ENCODE measurements at regions not wholly inside any gene's neighbourhood (a gene's known extent, or its start where the extent isn't known, plus 50 kb on each side); places are given as distances from the start of the nearest gene placed in this dataset.

- WGBS, 3 donors: 73 to 83% (median 74%) methylated on average over 3 of the region's 3 CpGs
- H3K27ac ChIP-seq (ENCODE audit: low read depth in 1 of 3, low read length in 2 of 3): no peak overlapping the region
- H3K4me3 ChIP-seq (ENCODE audit: low read depth in 1 of 3, low read length in 3 of 3): no peak overlapping the region
- no peaks in the 10 kb centered on the region for H3K4me1 ChIP-seq (ENCODE audit: control insufficient read depth in 3 of 3, insufficient read depth in 2 of 3, low read depth in 1 of 3, low read length in 2 of 3)
- no peak for FAIRE-seq
- DNase-seq: no peak
- no peaks in the 10 kb centered on the region for H3K9me3 ChIP-seq (ENCODE audit: control insufficient read depth in 2 of 2, insufficient read depth in 1 of 2, low read depth in 1 of 2, low read length in 1 of 2)
- no peaks in the 10 kb centered on the region for H3K36me3 ChIP-seq (ENCODE audit: control insufficient read depth in 3 of 3, insufficient read depth in 2 of 3, low read depth in 1 of 3, low read length in 3 of 3)
- no peaks in the 10 kb centered on the region for H3K27me3 ChIP-seq (ENCODE audit: control insufficient read depth in 3 of 3, insufficient read depth in 3 of 3, low read length in 3 of 3)
Measured at GRCh38 chr1:106524631-106525030, 531.8 kb upstream of the PRMT6 start.

GRCh38 chr1:106526650-106527049 lies 529.8 kb upstream of the PRMT6 start:
- Histone ChIP-seq H3K9me3 (ENCODE audit: control insufficient read depth in 2 of 2, insufficient read depth in 1 of 2, low read depth in 1 of 2, low read length in 1 of 2) (no peaks in the 10 kb centered on the region), H3K36me3 (ENCODE audit: control insufficient read depth in 3 of 3, insufficient read depth in 2 of 3, low read depth in 1 of 3, low read length in 3 of 3) (no peaks in the 10 kb centered on the region), H3K27me3 (ENCODE audit: control insufficient read depth in 3 of 3, insufficient read depth in 3 of 3, low read length in 3 of 3) (no peaks in the 10 kb centered on the region), H3K4me3 (ENCODE audit: low read depth in 1 of 3, low read length in 3 of 3) (no peak overlapping the region), H3K4me1 (ENCODE audit: control insufficient read depth in 3 of 3, insufficient read depth in 2 of 3, low read depth in 1 of 3, low read length in 2 of 3) (no peaks in the 10 kb centered on the region), H3K27ac (ENCODE audit: low read depth in 1 of 3, low read length in 2 of 3) (no peak overlapping the region)
- WGBS, 3 donors: 56 to 65% (median 63%) methylated on average over 2 of the region's 2 CpGs
- no peak for DNase-seq
- FAIRE-seq: no peak

GRCh38 chr1:106534612-106535011 lies 521.9 kb upstream of the PRMT6 start:
- DNase-seq (no peak), FAIRE-seq (no peak)
- no peaks in the 10 kb centered on the region for H3K4me1 ChIP-seq (ENCODE audit: control insufficient read depth in 3 of 3, insufficient read depth in 2 of 3, low read depth in 1 of 3, low read length in 2 of 3)
- 39 to 59% (median 49%) methylated on average over 2 of the region's 2 CpGs for WGBS, 3 donors
- H3K36me3 ChIP-seq (ENCODE audit: control insufficient read depth in 3 of 3, insufficient read depth in 2 of 3, low read depth in 1 of 3, low read length in 3 of 3): no peaks in the 10 kb centered on the region
- peaks cover 0 to 5% of the 10 kb centered on the region in 2 donors for H3K9me3 ChIP-seq (ENCODE audit: control insufficient read depth in 2 of 2, insufficient read depth in 1 of 2, low read depth in 1 of 2, low read length in 1 of 2)
- no peak overlapping the region for H3K4me3 ChIP-seq (ENCODE audit: low read depth in 1 of 3, low read length in 3 of 3)
- no peak overlapping the region for H3K27ac ChIP-seq (ENCODE audit: low read depth in 1 of 3, low read length in 2 of 3)
- no peaks in the 10 kb centered on the region for H3K27me3 ChIP-seq (ENCODE audit: control insufficient read depth in 3 of 3, insufficient read depth in 3 of 3, low read length in 3 of 3)

- Histone ChIP-seq H3K36me3 (ENCODE audit: control insufficient read depth in 3 of 3, insufficient read depth in 2 of 3, low read depth in 1 of 3, low read length in 3 of 3) (no peaks in the 10 kb centered on the region), H3K4me1 (ENCODE audit: control insufficient read depth in 3 of 3, insufficient read depth in 2 of 3, low read depth in 1 of 3, low read length in 2 of 3) (no peaks in the 10 kb centered on the region), H3K27me3 (ENCODE audit: control insufficient read depth in 3 of 3, insufficient read depth in 3 of 3, low read length in 3 of 3) (no peaks in the 10 kb centered on the region), H3K4me3 (ENCODE audit: low read depth in 1 of 3, low read length in 3 of 3) (no peak overlapping the region), H3K9me3 (ENCODE audit: control insufficient read depth in 2 of 2, insufficient read depth in 1 of 2, low read depth in 1 of 2, low read length in 1 of 2) (peaks cover 0 to 5% of the 10 kb centered on the region in 2 donors), H3K27ac (ENCODE audit: low read depth in 1 of 3, low read length in 2 of 3) (no peak overlapping the region)
- FAIRE-seq (no peak), DNase-seq (no peak)
Measured at GRCh38 chr1:106536741-106537140, 519.7 kb upstream of the PRMT6 start.

- FAIRE-seq (no peak), DNase-seq (no peak)
- peaks cover 0 to 6% of the 10 kb centered on the region in 2 donors for H3K9me3 ChIP-seq (ENCODE audit: control insufficient read depth in 2 of 2, insufficient read depth in 1 of 2, low read depth in 1 of 2, low read length in 1 of 2)
- WGBS, 3 donors: 65 to 85% (median 77%) methylated on average over 1 of the region's 1 CpG
- no peaks in the 10 kb centered on the region for H3K27me3 ChIP-seq (ENCODE audit: control insufficient read depth in 3 of 3, insufficient read depth in 3 of 3, low read length in 3 of 3)
- H3K4me3 ChIP-seq (ENCODE audit: low read depth in 1 of 3, low read length in 3 of 3): no peak overlapping the region
- no peak overlapping the region for H3K27ac ChIP-seq (ENCODE audit: low read depth in 1 of 3, low read length in 2 of 3)
- H3K4me1 ChIP-seq (ENCODE audit: control insufficient read depth in 3 of 3, insufficient read depth in 2 of 3, low read depth in 1 of 3, low read length in 2 of 3): no peaks in the 10 kb centered on the region
- no peaks in the 10 kb centered on the region for H3K36me3 ChIP-seq (ENCODE audit: control insufficient read depth in 3 of 3, insufficient read depth in 2 of 3, low read depth in 1 of 3, low read length in 3 of 3)
Measured at GRCh38 chr1:106548726-106549125, 507.7 kb upstream of the PRMT6 start.

GRCh38 chr1:106554294-106554693 lies 502.2 kb upstream of the PRMT6 start:
- no peak overlapping the region for H3K27ac ChIP-seq (ENCODE audit: low read depth in 1 of 3, low read length in 2 of 3)
- no peak overlapping the region for H3K4me3 ChIP-seq (ENCODE audit: low read depth in 1 of 3, low read length in 3 of 3)
- DNase-seq: no peak
- H3K4me1 ChIP-seq (ENCODE audit: control insufficient read depth in 3 of 3, insufficient read depth in 2 of 3, low read depth in 1 of 3, low read length in 2 of 3): no peaks in the 10 kb centered on the region
- no peak for FAIRE-seq
- H3K27me3 ChIP-seq (ENCODE audit: control insufficient read depth in 3 of 3, insufficient read depth in 3 of 3, low read length in 3 of 3): no peaks in the 10 kb centered on the region
- H3K36me3 ChIP-seq (ENCODE audit: control insufficient read depth in 3 of 3, insufficient read depth in 2 of 3, low read depth in 1 of 3, low read length in 3 of 3): no peaks in the 10 kb centered on the region
- peaks cover 0 to 11% of the 10 kb centered on the region in 2 donors for H3K9me3 ChIP-seq (ENCODE audit: control insufficient read depth in 2 of 2, insufficient read depth in 1 of 2, low read depth in 1 of 2, low read length in 1 of 2)

- 63 to 85% (median 76%) methylated on average over 1 of the region's 1 CpG for WGBS, 3 donors
- H3K4me1 ChIP-seq (ENCODE audit: control insufficient read depth in 3 of 3, insufficient read depth in 2 of 3, low read depth in 1 of 3, low read length in 2 of 3): no peaks in the 10 kb centered on the region
- H3K27me3 ChIP-seq (ENCODE audit: control insufficient read depth in 3 of 3, insufficient read depth in 3 of 3, low read length in 3 of 3): no peaks in the 10 kb centered on the region
- no peak overlapping the region for H3K27ac ChIP-seq (ENCODE audit: low read depth in 1 of 3, low read length in 2 of 3)
- DNase-seq (no peak), FAIRE-seq (no peak)
- peaks cover 0 to 11% of the 10 kb centered on the region in 2 donors for H3K9me3 ChIP-seq (ENCODE audit: control insufficient read depth in 2 of 2, insufficient read depth in 1 of 2, low read depth in 1 of 2, low read length in 1 of 2)
- no peaks in the 10 kb centered on the region for H3K36me3 ChIP-seq (ENCODE audit: control insufficient read depth in 3 of 3, insufficient read depth in 2 of 3, low read depth in 1 of 3, low read length in 3 of 3)
- no peak overlapping the region for H3K4me3 ChIP-seq (ENCODE audit: low read depth in 1 of 3, low read length in 3 of 3)
Measured at GRCh38 chr1:106555571-106555970, 500.9 kb upstream of the PRMT6 start.

- Histone ChIP-seq H3K36me3 (ENCODE audit: control insufficient read depth in 3 of 3, insufficient read depth in 2 of 3, low read depth in 1 of 3, low read length in 3 of 3) (no peaks in the 10 kb centered on the region), H3K27me3 (ENCODE audit: control insufficient read depth in 3 of 3, insufficient read depth in 3 of 3, low read length in 3 of 3) (no peaks in the 10 kb centered on the region), H3K4me1 (ENCODE audit: control insufficient read depth in 3 of 3, insufficient read depth in 2 of 3, low read depth in 1 of 3, low read length in 2 of 3) (no peaks in the 10 kb centered on the region), H3K27ac (ENCODE audit: low read depth in 1 of 3, low read length in 2 of 3) (no peak overlapping the region), H3K9me3 (ENCODE audit: control insufficient read depth in 2 of 2, insufficient read depth in 1 of 2, low read depth in 1 of 2, low read length in 1 of 2) (no peaks in the 10 kb centered on the region), H3K4me3 (ENCODE audit: low read depth in 1 of 3, low read length in 3 of 3) (no peak overlapping the region)
- WGBS, 3 donors: 45 to 61% (median 53%) methylated on average over 2 of the region's 2 CpGs
- DNase-seq: no peak
- FAIRE-seq: no peak
Measured at GRCh38 chr1:106564192-106564591, 492.3 kb upstream of the PRMT6 start.

GRCh38 chr1:106568201-106568974 lies 488.1 kb upstream of the PRMT6 start:
- Histone ChIP-seq H3K27me3 (ENCODE audit: control insufficient read depth in 3 of 3, insufficient read depth in 3 of 3, low read length in 3 of 3) (no peaks in the 10 kb centered on the region), H3K9me3 (ENCODE audit: control insufficient read depth in 2 of 2, insufficient read depth in 1 of 2, low read depth in 1 of 2, low read length in 1 of 2) (no peaks in the 10 kb centered on the region), H3K4me1 (ENCODE audit: control insufficient read depth in 3 of 3, insufficient read depth in 2 of 3, low read depth in 1 of 3, low read length in 2 of 3) (no peaks in the 10 kb centered on the region), H3K27ac (ENCODE audit: low read depth in 1 of 3, low read length in 2 of 3) (no peak overlapping the region), H3K4me3 (ENCODE audit: low read depth in 1 of 3, low read length in 3 of 3) (no peak overlapping the region), H3K36me3 (ENCODE audit: control insufficient read depth in 3 of 3, insufficient read depth in 2 of 3, low read depth in 1 of 3, low read length in 3 of 3) (no peaks in the 10 kb centered on the region)
- DNase-seq (no peak), FAIRE-seq (no peak)
- whole genome bisulfite sequencing, 3 donors: 52 to 67% (median 56%) methylated on average over 6 of the region's 6 CpGs
